ENCODE measurements at regions not wholly inside any gene's neighbourhood (a gene's known extent, or its start where the extent isn't known, plus 50 kb on each side); places are given as distances from the start of the nearest gene placed in this dataset.
"Not testable (repeated sequence)": the region's sequence is repeated elsewhere in the genome, so short reads cannot be mapped to it uniquely, and the experiment has no call there.

DNA sequence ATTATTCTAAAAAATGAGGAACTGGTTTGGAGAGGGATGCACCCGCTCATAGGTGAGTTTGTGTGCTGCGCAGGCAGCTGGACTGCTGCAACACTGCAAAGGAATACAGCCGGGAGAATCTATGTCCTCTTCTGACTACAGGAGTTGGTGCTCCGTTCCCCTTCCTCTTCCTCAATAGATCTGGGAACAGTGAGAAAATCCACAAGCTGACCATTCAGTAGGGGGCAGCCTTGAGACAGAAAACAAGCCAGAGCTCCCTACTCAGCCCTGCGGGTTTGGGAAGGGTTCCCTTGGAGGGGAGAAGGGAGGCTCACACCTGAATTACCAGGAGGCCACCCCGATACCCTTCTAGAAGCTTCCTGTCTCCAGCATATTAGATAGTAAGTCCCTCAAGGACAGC, 87.3 kb upstream of the FOXI2 start:
- Histone ChIP-seq H3K27ac (ENCODE audit: low read length) (no peak overlapping the region), H4K20me1 (ENCODE audit: insufficient read depth) (no peaks in the 10 kb centered on the region), H3K4me2 (ENCODE audit: low read length) (no peak overlapping the region), H3K27me3 (ENCODE audit: insufficient read depth, low read depth, low read length) (no peaks in the 10 kb centered on the region), H3K9me3 (ENCODE audit: low read length) (no peaks in the 10 kb centered on the region), H3K36me3 (ENCODE audit: insufficient read depth, low read length) (no peaks in the 10 kb centered on the region), H2AFZ (ENCODE audit: low read depth, low read length) (no peak overlapping the region), H3F3A (ENCODE audit: insufficient read depth, low read length, poor library complexity, severe bottlenecking) (no peaks in the 10 kb centered on the region), H3K79me2 (replicated peaks; ENCODE audit: insufficient read depth, low read length) (no peaks in the 10 kb centered on the region), H3K9ac (ENCODE audit: low read length) (no peak overlapping the region), H3K4me3 (ENCODE audit: low read length) (no peak overlapping the region), H3K9me2 (ENCODE audit: insufficient read depth, low read length) (no peaks in the 10 kb centered on the region)
- TF ChIP-seq POLR2AphosphoS5 (IDR thresholded peaks at IDR 0.05) (no peak), EZH2 (IDR thresholded peaks at IDR 0.05; ENCODE audit: borderline replicate concordance, insufficient read depth, low read length, poor library complexity, severe bottlenecking) (no peak), MXI1 (conservative IDR thresholded peaks at IDR 0.05; ENCODE audit: poor library complexity, severe bottlenecking) (no peak), EP300 (conservative IDR thresholded peaks at IDR 0.05; ENCODE audit: poor library complexity, severe bottlenecking) (no peak), TAF1 (IDR thresholded peaks at IDR 0.05; ENCODE audit: low read depth) (no peak), SMC3 (conservative IDR thresholded peaks at IDR 0.05; ENCODE audit: poor library complexity) (no peak), RAD21 (conservative IDR thresholded peaks at IDR 0.05) (no peak)
- TF ChIP-seq, protein P1, sequence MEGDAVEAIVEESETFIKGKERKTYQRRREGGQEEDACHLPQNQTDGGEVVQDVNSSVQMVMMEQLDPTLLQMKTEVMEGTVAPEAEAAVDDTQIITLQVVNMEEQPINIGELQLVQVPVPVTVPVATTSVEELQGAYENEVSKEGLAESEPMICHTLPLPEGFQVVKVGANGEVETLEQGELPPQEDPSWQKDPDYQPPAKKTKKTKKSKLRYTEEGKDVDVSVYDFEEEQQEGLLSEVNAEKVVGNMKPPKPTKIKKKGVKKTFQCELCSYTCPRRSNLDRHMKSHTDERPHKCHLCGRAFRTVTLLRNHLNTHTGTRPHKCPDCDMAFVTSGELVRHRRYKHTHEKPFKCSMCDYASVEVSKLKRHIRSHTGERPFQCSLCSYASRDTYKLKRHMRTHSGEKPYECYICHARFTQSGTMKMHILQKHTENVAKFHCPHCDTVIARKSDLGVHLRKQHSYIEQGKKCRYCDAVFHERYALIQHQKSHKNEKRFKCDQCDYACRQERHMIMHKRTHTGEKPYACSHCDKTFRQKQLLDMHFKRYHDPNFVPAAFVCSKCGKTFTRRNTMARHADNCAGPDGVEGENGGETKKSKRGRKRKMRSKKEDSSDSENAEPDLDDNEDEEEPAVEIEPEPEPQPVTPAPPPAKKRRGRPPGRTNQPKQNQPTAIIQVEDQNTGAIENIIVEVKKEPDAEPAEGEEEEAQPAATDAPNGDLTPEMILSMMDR (IDR thresholded peaks at IDR 0.05; ENCODE audit: poor library complexity, severe bottlenecking): no peak
- TF ChIP-seq, protein P2, sequence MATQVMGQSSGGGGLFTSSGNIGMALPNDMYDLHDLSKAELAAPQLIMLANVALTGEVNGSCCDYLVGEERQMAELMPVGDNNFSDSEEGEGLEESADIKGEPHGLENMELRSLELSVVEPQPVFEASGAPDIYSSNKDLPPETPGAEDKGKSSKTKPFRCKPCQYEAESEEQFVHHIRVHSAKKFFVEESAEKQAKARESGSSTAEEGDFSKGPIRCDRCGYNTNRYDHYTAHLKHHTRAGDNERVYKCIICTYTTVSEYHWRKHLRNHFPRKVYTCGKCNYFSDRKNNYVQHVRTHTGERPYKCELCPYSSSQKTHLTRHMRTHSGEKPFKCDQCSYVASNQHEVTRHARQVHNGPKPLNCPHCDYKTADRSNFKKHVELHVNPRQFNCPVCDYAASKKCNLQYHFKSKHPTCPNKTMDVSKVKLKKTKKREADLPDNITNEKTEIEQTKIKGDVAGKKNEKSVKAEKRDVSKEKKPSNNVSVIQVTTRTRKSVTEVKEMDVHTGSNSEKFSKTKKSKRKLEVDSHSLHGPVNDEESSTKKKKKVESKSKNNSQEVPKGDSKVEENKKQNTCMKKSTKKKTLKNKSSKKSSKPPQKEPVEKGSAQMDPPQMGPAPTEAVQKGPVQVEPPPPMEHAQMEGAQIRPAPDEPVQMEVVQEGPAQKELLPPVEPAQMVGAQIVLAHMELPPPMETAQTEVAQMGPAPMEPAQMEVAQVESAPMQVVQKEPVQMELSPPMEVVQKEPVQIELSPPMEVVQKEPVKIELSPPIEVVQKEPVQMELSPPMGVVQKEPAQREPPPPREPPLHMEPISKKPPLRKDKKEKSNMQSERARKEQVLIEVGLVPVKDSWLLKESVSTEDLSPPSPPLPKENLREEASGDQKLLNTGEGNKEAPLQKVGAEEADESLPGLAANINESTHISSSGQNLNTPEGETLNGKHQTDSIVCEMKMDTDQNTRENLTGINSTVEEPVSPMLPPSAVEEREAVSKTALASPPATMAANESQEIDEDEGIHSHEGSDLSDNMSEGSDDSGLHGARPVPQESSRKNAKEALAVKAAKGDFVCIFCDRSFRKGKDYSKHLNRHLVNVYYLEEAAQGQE (IDR thresholded peaks at IDR 0.05; ENCODE audit: borderline replicate concordance): no peak

DNA sequence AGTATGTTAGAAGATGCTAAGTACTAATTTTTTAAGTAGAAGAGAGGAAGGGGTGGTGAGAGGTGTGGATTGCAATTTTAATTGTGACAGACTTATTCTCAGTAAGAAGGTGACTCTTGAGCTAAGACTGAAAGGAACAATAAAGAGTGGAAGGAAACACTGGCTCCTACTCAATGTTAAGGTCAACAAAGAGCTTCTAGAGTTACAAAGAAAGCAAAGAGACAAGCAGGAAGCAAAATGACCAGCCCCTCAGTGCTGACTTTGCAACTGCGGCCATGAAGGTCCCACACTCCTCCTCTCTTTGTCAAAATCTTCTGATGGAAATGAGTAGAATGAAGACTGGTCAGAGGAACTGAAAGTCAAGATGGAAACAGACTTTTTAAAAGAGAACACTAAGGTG, 79.9 kb upstream of the FOXI2 start:
- Histone ChIP-seq H3K9me3 (ENCODE audit: low read length) (no peaks in the 10 kb centered on the region), H3K4me2 (ENCODE audit: low read length) (no peak overlapping the region), H3K9ac (ENCODE audit: low read length) (no peak overlapping the region), H3K27me3 (ENCODE audit: insufficient read depth, low read depth, low read length) (no peaks in the 10 kb centered on the region), H3K9me2 (ENCODE audit: insufficient read depth, low read length) (no peaks in the 10 kb centered on the region), H3K27ac (ENCODE audit: low read length) (no peak overlapping the region), H3K79me2 (replicated peaks; ENCODE audit: insufficient read depth, low read length) (no peaks in the 10 kb centered on the region), H3K4me3 (ENCODE audit: low read length) (no peak overlapping the region), H2AFZ (ENCODE audit: low read depth, low read length) (no peak overlapping the region), H3K36me3 (ENCODE audit: insufficient read depth, low read length) (no peaks in the 10 kb centered on the region), H4K20me1 (ENCODE audit: insufficient read depth) (no peaks in the 10 kb centered on the region), H3F3A (ENCODE audit: insufficient read depth, low read length, poor library complexity, severe bottlenecking) (no peaks in the 10 kb centered on the region)
- TF ChIP-seq, protein P1 (IDR thresholded peaks at IDR 0.05; ENCODE audit: poor library complexity, severe bottlenecking): no peak
- TF ChIP-seq SMC3 (conservative IDR thresholded peaks at IDR 0.05; ENCODE audit: poor library complexity): no peak
- no peak for TF ChIP-seq TAF1 (IDR thresholded peaks at IDR 0.05; ENCODE audit: low read depth)
- TF ChIP-seq, protein P2 (IDR thresholded peaks at IDR 0.05; ENCODE audit: borderline replicate concordance): no peak
- no peak for TF ChIP-seq RAD21 (conservative IDR thresholded peaks at IDR 0.05)
- no peak for TF ChIP-seq EZH2 (IDR thresholded peaks at IDR 0.05; ENCODE audit: borderline replicate concordance, insufficient read depth, low read length, poor library complexity, severe bottlenecking)
- TF ChIP-seq EP300 (conservative IDR thresholded peaks at IDR 0.05; ENCODE audit: poor library complexity, severe bottlenecking): no peak
- TF ChIP-seq MXI1 (conservative IDR thresholded peaks at IDR 0.05; ENCODE audit: poor library complexity, severe bottlenecking): no peak
- TF ChIP-seq POLR2AphosphoS5 (IDR thresholded peaks at IDR 0.05): no peak

DNA sequence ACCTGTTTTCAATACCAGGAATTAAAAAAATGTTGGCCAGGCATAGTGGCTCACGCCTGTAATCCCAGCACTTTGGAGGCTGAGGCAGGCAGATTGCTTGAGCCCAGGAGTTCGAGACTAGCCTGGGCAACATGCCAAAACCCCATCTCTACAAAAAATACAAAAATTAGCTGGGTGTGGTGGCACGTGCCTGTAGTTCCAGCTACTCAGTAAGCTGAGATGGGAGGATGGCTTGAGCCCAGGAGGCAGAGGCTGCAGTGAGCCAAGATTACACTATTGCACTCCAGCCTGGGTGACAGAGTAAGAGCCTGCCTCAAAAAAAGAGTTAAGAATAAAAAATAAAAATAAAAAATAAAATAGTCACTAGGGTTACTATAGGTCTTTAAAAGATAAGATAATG, 60.6 kb upstream of the FOXI2 start:
- H3K27ac ChIP-seq (ENCODE audit: low read length); H3K9me3 ChIP-seq (ENCODE audit: low read length); H3K4me2 ChIP-seq (ENCODE audit: low read length); H2AFZ ChIP-seq (ENCODE audit: low read depth, low read length); H3K4me3 ChIP-seq (ENCODE audit: low read length); H3F3A ChIP-seq (ENCODE audit: insufficient read depth, low read length, poor library complexity, severe bottlenecking); H3K9ac ChIP-seq (ENCODE audit: low read length); H3K9me2 ChIP-seq (ENCODE audit: insufficient read depth, low read length); H3K79me2 ChIP-seq (replicated peaks; ENCODE audit: insufficient read depth, low read length); H3K36me3 ChIP-seq (ENCODE audit: insufficient read depth, low read length); H3K27me3 ChIP-seq (ENCODE audit: insufficient read depth, low read depth, low read length); H4K20me1 ChIP-seq (ENCODE audit: insufficient read depth): not testable (repeated sequence)

Measured in neural cell (in vitro differentiated cells).